ENCODE measurements at regions not wholly inside any gene's neighbourhood (a gene's known extent, or its start where the extent isn't known, plus 50 kb on each side); places are given as distances from the start of the nearest gene placed in this dataset.

GRCh38 chr7:17520941-17521340, 222.5 kb downstream of the AHR start:
- DNase-seq (ENCODE audit: low read depth): no peak

- DNase-seq (ENCODE audit: low read depth): peak; percentile 72
Measured at GRCh38 chr7:17521437-17521836, 223.0 kb downstream of the AHR start.

DNA sequence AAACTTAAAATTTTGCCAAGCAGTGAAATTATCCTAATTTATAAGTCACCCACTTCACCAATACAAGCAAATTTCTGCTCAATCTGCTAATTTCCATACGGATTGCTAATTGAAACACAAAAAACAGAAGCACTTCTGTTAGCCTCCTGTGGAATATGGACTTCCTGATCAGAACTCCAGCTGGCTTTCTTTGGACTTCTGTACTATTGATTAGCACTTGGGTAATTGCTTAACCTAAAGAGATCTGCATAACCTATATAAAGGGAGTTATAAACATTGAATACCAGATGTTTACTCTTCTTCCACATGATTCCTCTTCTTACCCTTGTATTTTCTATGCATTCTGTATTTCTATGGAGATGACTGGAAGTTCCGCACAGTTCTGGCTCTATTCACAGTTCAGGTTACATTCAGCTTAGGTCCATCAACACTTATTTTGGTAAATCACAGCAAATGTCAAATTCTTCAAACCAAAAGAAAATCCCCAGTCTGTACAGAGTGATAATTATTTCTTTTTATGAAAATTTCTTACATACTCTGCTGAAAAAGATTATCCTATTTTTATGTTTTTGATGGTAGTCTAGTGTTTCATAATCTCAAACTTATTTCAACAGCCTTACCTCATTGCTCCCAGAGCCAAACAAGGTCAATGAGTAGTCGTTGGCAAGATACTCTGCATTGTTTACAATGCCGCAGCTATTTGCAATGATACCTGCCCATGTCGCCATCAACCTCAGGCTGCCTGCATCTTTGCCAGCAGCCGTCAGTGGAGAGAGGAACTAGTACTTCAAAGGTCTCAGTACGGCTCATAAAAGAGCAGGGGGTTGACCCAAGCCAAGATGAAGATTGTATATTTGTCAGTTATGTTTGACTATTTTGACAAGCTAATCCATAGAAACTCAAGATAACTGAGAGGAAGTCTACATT, 225.6 kb downstream of the AHR start:
- peak; percentile 60 for DNase-seq (ENCODE audit: low read depth)

GRCh38 chr7:17524746-17525145, 226.3 kb downstream of the AHR start:
- peak; percentile 52 for DNase-seq (ENCODE audit: low read depth)

DNA sequence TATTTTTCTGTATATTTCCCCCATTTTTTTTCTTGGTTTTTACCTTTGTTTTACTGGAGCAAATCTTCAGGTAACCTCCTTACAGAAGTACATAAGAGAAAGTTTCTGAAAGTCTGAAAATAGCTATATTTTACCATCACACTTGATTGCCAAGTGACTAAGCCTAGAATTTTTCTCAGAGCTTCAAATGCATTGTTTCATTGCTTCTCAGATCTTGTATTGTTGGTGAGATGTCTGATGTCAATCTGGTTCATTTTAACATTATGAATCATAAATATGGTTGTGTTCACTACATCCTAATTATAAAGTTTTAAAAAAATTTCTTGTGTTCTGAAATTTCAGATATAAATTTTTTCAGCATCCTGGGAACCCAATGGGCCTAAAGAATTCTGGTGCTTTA, 228.2 kb downstream of the AHR start:
- no peak for DNase-seq (ENCODE audit: low read depth)

DNA sequence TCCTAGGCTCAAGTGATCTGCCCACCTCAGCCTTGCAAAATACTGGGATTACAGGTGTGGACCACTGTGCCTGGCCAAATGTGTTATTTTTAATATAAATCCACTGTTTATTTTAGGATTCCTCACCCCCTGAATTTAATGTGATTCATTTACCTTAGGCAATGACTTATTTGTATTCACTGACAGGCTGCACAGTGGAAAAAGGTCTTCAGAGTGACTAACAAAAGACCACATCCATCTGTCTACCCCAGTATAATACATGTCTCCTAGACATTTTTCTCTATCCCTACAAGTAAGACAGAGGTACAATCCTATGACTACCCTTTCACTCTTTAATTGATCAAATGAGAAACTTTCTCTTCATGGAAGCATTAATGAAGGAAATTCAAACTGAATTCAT, 230.2 kb downstream of the AHR start:
- no peak for DNase-seq (ENCODE audit: low read depth)

- DNase-seq (ENCODE audit: low read depth): peak; percentile 59
Measured at GRCh38 chr7:17530244-17530643, 231.8 kb downstream of the AHR start.

- DNase-seq (ENCODE audit: low read depth): no peak
Measured at GRCh38 chr7:17530741-17531421, 232.4 kb downstream of the AHR start.

DNA sequence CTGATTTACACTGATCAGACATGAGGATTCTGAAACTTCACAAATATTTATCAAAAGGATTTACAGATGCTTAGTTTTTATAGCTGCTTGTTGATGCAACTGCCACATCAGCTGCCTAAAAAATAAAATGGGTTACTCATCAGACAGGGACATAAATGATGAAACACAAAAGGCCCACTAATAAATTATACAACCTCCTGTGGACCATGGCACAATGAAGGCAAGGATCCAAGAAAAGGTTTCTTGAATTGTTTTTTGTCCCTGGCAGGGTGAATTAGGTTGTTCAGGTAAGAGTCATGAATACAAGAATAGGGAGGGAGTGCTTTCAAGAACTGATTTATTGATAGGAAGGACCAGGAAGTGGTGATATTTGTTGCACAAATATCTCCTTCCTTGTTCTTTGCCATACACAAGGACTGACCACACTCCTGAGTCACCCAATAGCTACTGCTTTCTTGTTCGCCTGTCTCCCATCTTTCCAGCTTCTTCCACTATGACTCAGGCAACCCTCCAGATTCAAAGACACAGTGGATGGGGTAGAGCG, 234.5 kb downstream of the AHR start:
- DNase-seq (ENCODE audit: low read depth): peak; percentile 88

DNA sequence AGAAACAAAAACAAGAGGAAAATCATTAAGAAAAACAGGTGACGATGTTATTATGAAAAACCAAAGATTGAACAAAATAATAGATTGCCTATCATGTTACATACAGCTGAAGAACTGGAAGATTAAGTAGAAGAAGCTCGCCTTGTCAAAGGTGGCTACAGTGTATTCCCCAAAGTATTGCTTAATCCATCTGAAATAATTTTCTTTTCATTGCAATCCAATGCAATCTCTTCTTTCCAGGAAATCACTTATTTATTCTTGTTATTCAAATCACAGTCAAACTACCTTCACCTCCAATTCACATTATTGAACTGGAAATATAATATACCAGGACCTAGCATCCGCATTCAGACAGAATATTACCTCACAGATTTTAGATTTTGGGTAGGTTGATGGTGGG, 235.9 kb downstream of the AHR start:
- no peak for DNase-seq (ENCODE audit: low read depth)

- DNase-seq (ENCODE audit: low read depth): no peak
Measured at GRCh38 chr7:17535776-17536175, 237.3 kb downstream of the AHR start.

GRCh38 chr7:17544401-17544800, 245.9 kb downstream of the AHR start:
- no peak for DNase-seq (ENCODE audit: low read depth)

GRCh38 chr7:17545348-17545747, 246.9 kb downstream of the AHR start:
- no peak for DNase-seq (ENCODE audit: low read depth)

- DNase-seq (ENCODE audit: low read depth): no peak
Measured at GRCh38 chr7:17546189-17546588, 247.7 kb downstream of the AHR start.

DNA sequence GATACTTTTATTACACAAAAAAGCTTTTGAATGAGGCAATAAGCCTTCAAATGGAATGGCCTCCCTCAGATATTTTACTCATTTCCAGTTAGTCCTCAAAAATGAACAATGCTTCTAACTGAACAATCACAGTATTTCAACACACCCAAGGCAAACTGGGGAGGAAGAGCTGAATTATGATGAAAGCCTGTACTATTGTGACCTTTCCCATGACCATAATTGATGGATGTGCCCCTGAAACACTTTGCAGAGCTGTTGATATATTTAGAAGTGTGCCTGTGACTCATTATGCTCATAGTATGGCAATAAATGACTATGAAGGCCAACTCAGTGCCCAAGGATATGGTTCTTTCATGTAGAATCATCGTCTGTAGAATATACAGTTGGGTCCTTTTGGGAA, 248.1 kb downstream of the AHR start:
- DNase-seq (ENCODE audit: low read depth): peak; percentile 32

GRCh38 chr7:17548014-17548653, 249.7 kb downstream of the AHR start:
- peak; percentile 46 for DNase-seq (ENCODE audit: low read depth)

GRCh38 chr7:17549406-17549805, 251.0 kb downstream of the AHR start:
- no peak for DNase-seq (ENCODE audit: low read depth)

GRCh38 chr7:17552373-17552772, 253.9 kb downstream of the AHR start:
- DNase-seq (ENCODE audit: low read depth): no peak

- DNase-seq (ENCODE audit: low read depth): no peak
Measured at GRCh38 chr7:17552952-17553351, 254.5 kb downstream of the AHR start.

GRCh38 chr7:17554341-17555015, 256.0 kb downstream of the AHR start:
- no peak for DNase-seq (ENCODE audit: low read depth)

DNA sequence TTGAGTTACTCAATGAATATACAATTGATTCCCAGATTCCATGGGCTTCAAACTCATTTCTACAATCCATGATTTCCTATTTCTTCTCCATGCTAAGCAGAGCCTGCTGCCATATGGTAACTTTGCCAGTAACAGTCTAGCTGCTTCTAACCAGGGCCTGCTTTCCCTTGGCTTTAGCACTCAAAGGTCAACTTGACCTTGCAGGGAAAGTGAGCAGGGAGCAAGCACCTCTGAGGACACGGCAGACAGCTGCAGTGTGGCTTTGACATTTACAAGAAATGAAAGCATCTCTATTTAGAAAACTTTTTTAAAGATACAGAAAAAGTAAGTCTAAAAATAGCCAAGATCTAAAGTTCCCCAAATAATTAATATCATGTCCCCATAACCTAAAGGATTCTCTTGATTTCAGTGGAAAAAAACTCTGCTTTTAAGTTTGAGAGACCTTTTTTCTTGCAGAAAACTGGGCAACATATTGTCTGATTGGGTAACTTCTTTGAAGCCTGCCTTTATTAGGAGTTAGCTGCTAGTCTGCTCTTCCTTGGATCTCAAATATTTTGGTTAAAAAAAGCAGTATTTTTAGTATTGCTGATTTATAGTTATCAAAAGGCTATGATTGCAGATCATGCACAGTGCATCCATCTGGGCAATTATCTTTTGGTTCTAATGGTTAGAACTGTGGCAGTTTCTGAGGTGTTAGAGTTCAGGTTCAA, 257.9 kb downstream of the AHR start:
- no peak for DNase-seq (ENCODE audit: low read depth)
